Spleen (tissue), 11 donors: ENCODE measurements at regions not wholly inside any gene's neighbourhood (a gene's known extent, or its start where the extent isn't known, plus 50 kb on each side); places are given as distances from the start of the nearest gene placed in this dataset.
"Not testable (repeated sequence)": the region's sequence is repeated elsewhere in the genome, so short reads cannot be mapped to it uniquely, and the experiment has no call there.

Source experiments
- DNase-seq: peaks from one replicate; pipeline ENCODE4 v3.0.0-alpha.2; 2020
- H3K27ac ChIP-seq, 8 donors: fragments of 200-600 bp; sonication (generic) in 7 of 8; 1 replicate in 4 of 8; 2 replicates in 4 of 8; pipeline versions ENCODE4 v1.5.0 to v1.8.0; 2016 to 2021; ENCODE audit warnings: inconsistent platforms in 4 of 8, mild to moderate bottlenecking in 4 of 8, moderate library complexity in 1 of 8
- H3K27me3 ChIP-seq, 7 donors: fragments of 200-600 bp; sonication (generic) in 6 of 7; replicated peaks in 1 of 7; 1 replicate in 4 of 7; 2 replicates in 3 of 7; pipeline versions ENCODE4 v1.5.0 to v1.8.0; 2016 to 2021; ENCODE audit warnings: inconsistent platforms in 3 of 7, mild to moderate bottlenecking in 1 of 7
- H3K36me3 ChIP-seq, 6 donors: fragments of 200-600 bp; sonication (generic) in 5 of 6; 1 replicate in 4 of 6; 2 replicates in 2 of 6; pipeline versions ENCODE4 v1.5.0 to v1.8.0; 2016 to 2021; ENCODE audit warnings: inconsistent platforms in 2 of 6
- H3K4me1 ChIP-seq, 6 donors: fragments of 200-600 bp; sonication (generic) in 5 of 6; 1 replicate in 3 of 6; 2 replicates in 3 of 6; pipeline versions ENCODE4 v1.5.0 to v1.8.0; 2016 to 2021; ENCODE audit warnings: inconsistent platforms in 3 of 6
- H3K4me3 ChIP-seq, 8 donors: fragments of 200-600 bp; sonication (generic) in 7 of 8; 1 replicate in 4 of 8; 2 replicates in 4 of 8; pipeline versions ENCODE4 v1.5.0 to v1.8.0; 2016 to 2021; ENCODE audit warnings: inconsistent platforms in 4 of 8, mild to moderate bottlenecking in 4 of 8, moderate library complexity in 2 of 8
- H3K9me3 ChIP-seq, 8 donors: fragments of 200-600 bp; sonication (generic) in 7 of 8; 1 replicate in 4 of 8; 2 replicates in 4 of 8; pipeline versions ENCODE4 v1.5.0 to v1.8.0; 2016 to 2021; ENCODE audit warnings: inconsistent platforms in 4 of 8
- POLR2A ChIP-seq, 3 donors: fragments of 450-650 bp; IDR thresholded peaks; one replicate each; pipeline ENCODE4 v1.5.1; 2017; ENCODE audit warnings: antibody characterized with exemption in 3 of 3, mild to moderate bottlenecking in 1 of 3
- POLR2AphosphoS5 ChIP-seq, 3 donors: sonication (generic); formaldehyde crosslinking; IDR thresholded peaks; one replicate each; pipeline ENCODE4 v1.5.1; 2017; ENCODE audit warnings: antibody characterized with exemption in 3 of 3
- WGBS, 5 donors: extraction: QIAGEN DNeasy Blood & Tissue Kit in 3 of 5; methylation state at CpG; one replicate each; pipeline versions ENCODE4 v1.1.5 to v1.1.7; 2013 to 2018; 5-methylcytosine and 5-hydroxymethylcytosine counted together
- intact Hi-C: fragments of 100-400 bp; cut with DNase I; formaldehyde crosslinking; loops from one replicate; pipeline ENCODE4 v1.15.0; 2023; ENCODE audit warnings: low total_unique reads
- TF ChIP-seq, protein P1 (sequence below), 11 experiments: fragments of 200-600 bp in 7 of 11; fragments of 450-650 bp in 4 of 11; sonication (generic) in 4 of 11; IDR thresholded peaks in 8 of 11; conservative IDR thresholded peaks in 3 of 11; 1 replicate in 7 of 11; 2 replicates in 4 of 11; pipeline versions ENCODE4 v1.4.0 to v1.8.0; 2016 to 2021; ENCODE audit warnings: antibody characterized with exemption in 11 of 11, inconsistent platforms in 4 of 11, mild to moderate bottlenecking in 1 of 11
- donor health status: healthy with polysubstance abuse.
- donor health status: DM: no; HTN: no; CAD: no; lungs with moderate emphysema.
- donor health status: DM: no; HTN: no; CAD: no.
- donor health status: Bipolar disorder and iron deficiency.
- donor health status: healthy.
- donor health status: DM: no; HTN: no; CAD: no.
- donor health status: DM: yes; HTN: yes; CAD: no.

DNA sequence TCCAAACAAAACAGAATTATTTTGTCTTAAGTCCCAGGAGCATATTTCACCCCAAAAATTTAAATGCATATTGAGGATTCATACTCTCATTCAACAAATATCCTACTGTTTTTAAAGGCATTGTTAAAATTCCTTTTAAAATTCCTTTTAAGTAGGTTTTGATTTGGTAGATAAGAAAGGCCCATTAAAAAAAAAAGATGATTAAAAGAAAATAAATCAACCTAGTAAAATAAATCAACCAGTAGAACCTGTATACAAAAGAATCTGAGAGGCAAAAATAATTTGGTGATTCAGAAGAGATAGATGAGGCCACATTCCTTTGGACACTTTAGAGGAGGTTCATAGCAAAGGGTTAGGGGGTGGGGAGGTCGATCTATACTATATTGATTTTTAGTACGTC, 585.3 kb upstream of the TLE4 start:
- Histone ChIP-seq H3K4me1 (no peaks in the 10 kb centered on the region), H3K27me3 (no peaks in the 10 kb centered on the region), H3K4me3 (no peak overlapping the region), H3K27ac (no peak overlapping the region), H3K36me3 (no peaks in the 10 kb centered on the region), H3K9me3 (no peaks in the 10 kb centered on the region)
- DNase-seq: no peak
- intact Hi-C loops: no loop called here
- TF ChIP-seq POLR2AphosphoS5 (IDR thresholded peaks at IDR 0.05) (no peak), POLR2A (IDR thresholded peaks at IDR 0.05) (no peak)
- TF ChIP-seq, protein P1, sequence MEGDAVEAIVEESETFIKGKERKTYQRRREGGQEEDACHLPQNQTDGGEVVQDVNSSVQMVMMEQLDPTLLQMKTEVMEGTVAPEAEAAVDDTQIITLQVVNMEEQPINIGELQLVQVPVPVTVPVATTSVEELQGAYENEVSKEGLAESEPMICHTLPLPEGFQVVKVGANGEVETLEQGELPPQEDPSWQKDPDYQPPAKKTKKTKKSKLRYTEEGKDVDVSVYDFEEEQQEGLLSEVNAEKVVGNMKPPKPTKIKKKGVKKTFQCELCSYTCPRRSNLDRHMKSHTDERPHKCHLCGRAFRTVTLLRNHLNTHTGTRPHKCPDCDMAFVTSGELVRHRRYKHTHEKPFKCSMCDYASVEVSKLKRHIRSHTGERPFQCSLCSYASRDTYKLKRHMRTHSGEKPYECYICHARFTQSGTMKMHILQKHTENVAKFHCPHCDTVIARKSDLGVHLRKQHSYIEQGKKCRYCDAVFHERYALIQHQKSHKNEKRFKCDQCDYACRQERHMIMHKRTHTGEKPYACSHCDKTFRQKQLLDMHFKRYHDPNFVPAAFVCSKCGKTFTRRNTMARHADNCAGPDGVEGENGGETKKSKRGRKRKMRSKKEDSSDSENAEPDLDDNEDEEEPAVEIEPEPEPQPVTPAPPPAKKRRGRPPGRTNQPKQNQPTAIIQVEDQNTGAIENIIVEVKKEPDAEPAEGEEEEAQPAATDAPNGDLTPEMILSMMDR (IDR thresholded peaks at IDR 0.05 in 8 of 11, conservative IDR thresholded peaks at IDR 0.05 in 3 of 11): no peak
- 74 to 93% (median 81%) methylated on average over 2 of the region's 2 CpGs for WGBS, 5 donors

GRCh38 chr9:78989031-78989658, 582.6 kb upstream of the TLE4 start:
- 77 to 88% (median 86%) methylated on average over 2 of the region's 2 CpGs for WGBS, 5 donors
- intact Hi-C loops: no loop called here

GRCh38 chr9:78994471-78994870, 577.3 kb upstream of the TLE4 start:
- TF ChIP-seq POLR2AphosphoS5 (IDR thresholded peaks at IDR 0.05) (no peak), POLR2A (IDR thresholded peaks at IDR 0.05) (no peak)
- TF ChIP-seq, protein P1 (IDR thresholded peaks at IDR 0.05 in 8 of 11, conservative IDR thresholded peaks at IDR 0.05 in 3 of 11): no peak
- H3K4me3 ChIP-seq: no peak overlapping the region

More at GRCh38 chr9:78989031-78989658, 582.6 kb upstream of the TLE4 start:
- TF ChIP-seq, protein P1 (IDR thresholded peaks at IDR 0.05 in 8 of 11, conservative IDR thresholded peaks at IDR 0.05 in 3 of 11): no peak
- TF ChIP-seq POLR2A (IDR thresholded peaks at IDR 0.05) (no peak), POLR2AphosphoS5 (IDR thresholded peaks at IDR 0.05) (no peak)
- Histone ChIP-seq H3K27ac (no peak overlapping the region), H3K27me3 (no peaks in the 10 kb centered on the region), H3K4me3 (no peak overlapping the region), H3K9me3 (no peaks in the 10 kb centered on the region), H3K4me1 (no peaks in the 10 kb centered on the region), H3K36me3 (no peaks in the 10 kb centered on the region)
- no peak for DNase-seq

GRCh38 chr9:78994974-78995373, 576.8 kb upstream of the TLE4 start:
- H3K36me3 ChIP-seq, DNase-seq, H3K27me3 ChIP-seq, H3K27ac ChIP-seq, intact Hi-C loops, H3K4me3 ChIP-seq, H3K9me3 ChIP-seq, H3K4me1 ChIP-seq: not testable (repeated sequence)
- 83 to 93% (median 88%) methylated on average over 2 of the region's 2 CpGs for WGBS, 5 donors

More at GRCh38 chr9:78994471-78994870, 577.3 kb upstream of the TLE4 start:
- Histone ChIP-seq H3K27ac (no peak overlapping the region), H3K9me3 (peaks cover 0 to 5% (median 3%) of the 10 kb centered on the region in 8 donors), H3K27me3 (no peaks in the 10 kb centered on the region), H3K4me1 (no peaks in the 10 kb centered on the region), H3K36me3 (no peaks in the 10 kb centered on the region)
- WGBS, 5 donors: 76 to 90% (median 84%) methylated on average over 3 of the region's 3 CpGs
- intact Hi-C loops: no loop called here
- no peak for DNase-seq

- intact Hi-C loops: no loop called here
- H3K4me3 ChIP-seq: no peak overlapping the region
- no peaks in the 10 kb centered on the region for H3K4me1 ChIP-seq
- no peaks in the 10 kb centered on the region for H3K27me3 ChIP-seq
- peaks cover 0 to 17% (median 5%) of the 10 kb centered on the region in 8 donors for H3K9me3 ChIP-seq
- TF ChIP-seq, protein P1 (IDR thresholded peaks at IDR 0.05 in 8 of 11, conservative IDR thresholded peaks at IDR 0.05 in 3 of 11): no peak
- TF ChIP-seq POLR2AphosphoS5 (IDR thresholded peaks at IDR 0.05): no peak
- no peak for TF ChIP-seq POLR2A (IDR thresholded peaks at IDR 0.05)
- H3K27ac ChIP-seq: no peak overlapping the region
- no peaks in the 10 kb centered on the region for H3K36me3 ChIP-seq
- no peak for DNase-seq
Observed at GRCh38 chr9:78997296-78997695, 574.5 kb upstream of the TLE4 start.
